GM19035 (cell line): ENCODE measurements at regions not wholly inside any gene's neighbourhood (a gene's known extent, or its start where the extent isn't known, plus 50 kb on each side); places are given as distances from the start of the nearest gene placed in this dataset.
A peak's percentile ranks its signal among the peaks of the same experiment; 100 is the strongest.
"Not testable (repeated sequence)": the region's sequence is repeated elsewhere in the genome, so short reads cannot be mapped to it uniquely, and the experiment has no call there.

ENCODE experiments used
- ATAC-seq: cut with Tn5 transposase; IDR thresholded peaks from one replicate; pipeline ENCODE4 v1.9.1; 2021; ENCODE audit not compliant: unreplicated experiment

DNA sequence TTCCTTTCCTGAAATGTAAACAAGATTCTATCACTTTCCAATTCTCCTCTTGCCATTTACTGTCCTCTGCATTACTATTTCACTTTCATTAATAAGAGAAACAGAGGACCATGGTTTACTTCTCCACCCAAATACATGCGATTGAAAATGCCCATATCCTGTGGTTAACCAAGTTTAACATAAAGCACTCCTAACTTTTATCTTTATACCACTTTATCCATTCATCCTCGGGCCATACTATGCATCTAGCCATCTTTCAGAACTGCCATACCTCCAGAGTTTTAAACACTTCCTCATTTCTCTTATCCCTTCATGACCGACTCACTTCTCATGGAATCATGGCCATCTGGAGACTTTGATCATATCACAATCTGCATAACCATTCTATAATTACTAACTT is 1182.3 kb downstream of the CNTNAP5 start:
- no peak for ATAC-seq

GRCh38 chr2:125216321-125216720 is 1191.2 kb downstream of the CNTNAP5 start:
- ATAC-seq, result no peak

GRCh38 chr2:125224188-125224587 is 1199.1 kb downstream of the CNTNAP5 start:
- no peak for ATAC-seq

- ATAC-seq, result no peak
Measured at GRCh38 chr2:125224830-125225229, 1199.7 kb downstream of the CNTNAP5 start.

GRCh38 chr2:125227843-125228392 is 1202.8 kb downstream of the CNTNAP5 start:
- no peak for ATAC-seq

- ATAC-seq, result no peak
Measured at GRCh38 chr2:125240870-125241269, 1215.8 kb downstream of the CNTNAP5 start.

GRCh38 chr2:125243074-125243473 is 1218.0 kb downstream of the CNTNAP5 start:
- no peak for ATAC-seq

- ATAC-seq, result no peak
Measured at GRCh38 chr2:125254010-125254409, 1228.9 kb downstream of the CNTNAP5 start.

DNA sequence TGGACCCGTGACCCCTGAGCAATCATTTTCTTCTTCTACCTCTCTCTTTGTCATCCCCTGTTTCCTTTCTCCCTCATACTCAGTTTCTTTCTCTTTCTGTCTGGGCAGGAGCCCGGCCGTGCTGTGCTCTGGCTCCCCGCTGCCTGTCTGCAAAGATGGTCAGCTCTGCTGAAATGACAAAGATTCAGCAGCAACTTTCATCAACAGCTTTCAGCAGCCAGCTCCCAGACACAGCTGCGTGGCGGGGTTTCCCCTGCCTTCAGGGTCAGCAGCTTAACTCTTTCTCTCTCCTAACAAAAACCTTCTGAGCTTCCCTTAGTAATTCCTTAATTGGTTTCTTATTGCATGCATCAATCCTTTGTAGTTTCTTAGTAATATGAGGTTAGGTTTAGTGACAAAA is 1234.4 kb downstream of the CNTNAP5 start:
- ATAC-seq, result no peak

DNA sequence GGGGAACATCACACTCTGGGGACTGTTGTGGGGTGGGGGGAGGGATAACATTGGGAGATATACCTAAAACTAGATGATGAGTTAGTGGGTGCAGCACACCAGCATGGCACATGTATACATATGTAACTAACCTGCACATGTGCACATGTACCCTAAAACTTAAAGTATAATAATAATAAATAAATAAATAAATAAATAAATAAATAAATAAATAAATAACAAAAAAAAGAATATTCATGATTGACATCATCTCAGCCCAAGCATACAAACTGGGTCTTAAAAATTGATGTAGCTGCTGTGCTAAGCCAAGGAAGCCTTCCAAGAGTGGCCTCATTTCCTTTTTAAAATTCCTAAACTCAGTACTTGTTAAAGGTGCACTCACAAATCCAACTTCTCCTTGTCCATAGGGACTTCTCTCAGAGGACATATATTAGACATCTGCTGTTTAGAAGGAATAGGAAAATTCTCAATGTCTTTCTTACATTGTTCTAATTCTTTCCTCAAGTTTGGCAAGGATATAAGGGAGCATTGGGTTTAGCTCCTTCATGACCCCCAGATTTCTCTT is 1235.4 kb downstream of the CNTNAP5 start:
- ATAC-seq, result not testable (repeated sequence)

DNA sequence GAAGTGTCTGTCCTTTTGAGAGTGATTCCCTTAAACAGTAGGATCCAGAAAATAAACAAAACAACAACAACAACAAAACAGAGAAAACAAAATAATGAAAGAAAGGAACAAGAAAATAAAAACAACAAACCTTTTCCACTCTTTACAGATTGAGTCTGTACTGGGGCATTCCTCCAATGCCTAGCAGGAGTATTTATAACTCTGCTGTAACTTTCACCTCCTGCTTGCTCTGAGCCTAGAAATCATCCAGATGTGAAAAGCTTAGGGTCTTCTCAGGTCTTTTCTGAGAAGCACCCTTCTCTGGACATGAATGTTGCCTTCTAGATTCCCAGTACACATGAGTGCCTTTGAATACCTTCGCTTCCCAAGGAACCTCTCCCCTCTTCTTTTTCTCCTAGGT is 1239.4 kb downstream of the CNTNAP5 start:
- ATAC-seq, result no peak

DNA sequence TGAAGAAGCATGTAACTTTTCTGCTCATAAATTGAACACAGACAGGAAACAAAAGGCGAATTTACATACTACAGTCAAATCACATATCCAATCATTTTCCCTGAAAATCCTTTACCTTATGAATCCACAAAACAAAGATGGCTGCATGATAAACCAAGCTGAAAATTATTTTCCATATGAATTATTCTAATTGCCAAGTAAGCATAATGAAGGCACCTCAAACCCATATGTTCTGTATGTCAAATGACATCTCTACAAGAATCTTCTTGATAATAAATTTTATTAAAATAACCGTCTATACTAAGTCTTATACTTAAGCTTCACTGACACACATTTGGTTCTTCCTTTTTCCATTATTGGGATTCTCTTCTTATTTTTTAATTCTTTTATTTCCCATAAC is 1242.6 kb downstream of the CNTNAP5 start:
- ATAC-seq, result no peak

DNA sequence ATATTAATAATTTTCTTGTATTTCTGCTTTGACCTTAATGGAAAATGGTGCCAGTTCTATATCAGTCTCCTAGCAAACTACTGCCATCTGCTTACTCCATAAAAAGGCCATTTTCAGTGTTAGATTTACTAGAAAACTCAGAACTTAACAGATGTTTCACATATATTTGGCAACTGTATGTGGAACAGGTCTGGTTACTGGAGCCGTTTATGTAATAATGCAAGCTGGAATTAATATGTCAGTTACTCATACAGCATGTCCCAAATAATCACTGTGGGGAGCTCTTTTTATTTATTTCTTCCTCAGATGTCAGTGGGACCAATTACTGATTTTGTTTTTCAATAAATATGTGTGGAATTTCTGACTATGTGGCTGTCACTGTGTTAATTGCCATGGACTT is 1247.6 kb downstream of the CNTNAP5 start:
- ATAC-seq, result no peak

- no peak for ATAC-seq
Measured at GRCh38 chr2:125274718-125275117, 1249.6 kb downstream of the CNTNAP5 start.

- no peak for ATAC-seq
Measured at GRCh38 chr2:125280265-125280664, 1255.2 kb downstream of the CNTNAP5 start.

DNA sequence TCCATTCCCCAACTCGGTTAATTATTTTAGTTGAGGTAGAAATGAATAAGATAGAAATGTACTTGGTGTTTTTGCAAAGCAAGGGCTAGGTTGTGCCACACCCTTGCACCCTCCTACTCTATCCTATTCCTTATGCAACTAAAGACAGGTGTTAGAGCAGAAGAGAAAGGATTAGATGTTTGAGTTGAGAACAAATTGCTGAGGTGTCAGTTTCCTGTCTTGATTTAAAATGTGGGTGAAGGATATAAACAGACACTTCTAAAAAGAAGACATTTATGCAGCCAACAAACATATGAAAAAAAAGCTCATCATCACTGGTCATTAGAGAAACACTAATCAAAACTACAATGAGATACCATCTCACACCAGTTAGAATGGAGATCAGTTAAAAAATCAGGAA is 1256.2 kb downstream of the CNTNAP5 start:
- ATAC-seq, result no peak

GRCh38 chr2:125296742-125297141 is 1271.7 kb downstream of the CNTNAP5 start:
- ATAC-seq, result no peak

- no peak for ATAC-seq
Measured at GRCh38 chr2:125310657-125311364, 1285.7 kb downstream of the CNTNAP5 start.

- no peak for ATAC-seq
Measured at GRCh38 chr2:125312342-125312741, 1287.3 kb downstream of the CNTNAP5 start.

DNA sequence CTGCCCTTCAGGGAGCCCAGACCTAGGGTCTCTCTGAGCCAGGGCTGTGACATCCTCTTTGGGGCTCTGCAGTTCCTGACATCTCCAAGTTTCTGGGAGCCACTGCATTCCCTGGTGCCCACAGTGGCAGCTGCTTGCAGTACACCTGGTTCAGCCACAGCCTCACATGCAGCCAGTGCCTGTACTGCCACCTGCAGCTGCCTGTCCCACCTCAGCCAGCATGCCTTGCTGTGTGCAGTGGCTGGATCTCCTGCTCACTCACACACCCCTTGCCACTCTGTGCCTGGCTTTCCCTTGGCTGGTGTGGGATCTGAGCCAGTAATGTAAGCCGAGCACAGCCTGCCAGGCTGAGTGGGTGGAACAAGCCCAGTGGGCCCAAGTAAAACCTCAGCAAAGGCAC is 1288.7 kb downstream of the CNTNAP5 start:
- no peak for ATAC-seq

- ATAC-seq, result no peak
Measured at GRCh38 chr2:125318740-125319139, 1293.7 kb downstream of the CNTNAP5 start.

DNA sequence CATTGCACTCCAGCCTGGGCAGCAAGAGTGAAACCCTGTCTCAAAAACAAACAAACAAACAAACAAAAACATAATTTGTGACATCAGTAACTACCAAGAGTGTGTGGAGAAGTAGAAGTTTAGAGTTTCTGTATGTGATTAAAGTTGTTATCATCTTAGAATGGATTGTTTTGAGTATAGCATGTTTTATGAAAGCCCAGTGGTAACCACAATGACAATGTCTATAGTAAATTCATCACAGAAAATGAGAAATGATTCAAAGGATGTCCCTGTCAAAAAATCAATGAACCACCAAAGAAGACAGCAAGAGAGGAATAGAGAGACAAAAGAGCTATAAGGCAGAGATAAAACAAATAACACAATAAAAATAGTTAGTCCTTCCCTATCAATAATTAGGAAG is 1299.2 kb downstream of the CNTNAP5 start:
- no peak for ATAC-seq

GRCh38 chr2:125330133-125330532 is 1305.0 kb downstream of the CNTNAP5 start:
- ATAC-seq, result peak; percentile 50
